Kidney epithelial cell (primary cell): ENCODE measurements at regions not wholly inside any gene's neighbourhood (a gene's known extent, or its start where the extent isn't known, plus 50 kb on each side); places are given as distances from the start of the nearest gene placed in this dataset.

ENCODE experiments used
- DNase-seq: peaks from one replicate; pipeline ENCODE4 v3.0.0-alpha.2; 2010; ENCODE audit warnings: low read depth
- H3K27me3 ChIP-seq: 2 replicates; pipeline ENCODE4 v1.6.0; 2011; ENCODE audit warnings: low read length; ENCODE audit not compliant: control insufficient read depth, insufficient read depth
- H3K36me3 ChIP-seq: 2 replicates; pipeline ENCODE4 v1.5.1; 2011; ENCODE audit warnings: low read length; ENCODE audit not compliant: control insufficient read depth, insufficient read depth
- H3K4me3 ChIP-seq: 2 replicates; pipeline ENCODE4 v1.5.1; 2011; ENCODE audit warnings: low read depth, mild to moderate bottlenecking, control low read depth, low read length
- TF ChIP-seq, protein P1 (sequence below): IDR thresholded peaks from 2 replicates; pipeline ENCODE4 v1.5.1; 2011; ENCODE audit warnings: mild to moderate bottlenecking, moderate library complexity, low read length, control low read depth, inconsistent platforms; ENCODE audit not compliant: insufficient read depth, poor library complexity, severe bottlenecking

GRCh38 chr13:91212231-91212630 is 135.3 kb upstream of the MIR17HG start:
- Histone ChIP-seq H3K27me3 (no peaks in the 10 kb centered on the region), H3K36me3 (no peaks in the 10 kb centered on the region), H3K4me3 (no peak overlapping the region)
- TF ChIP-seq, protein P1, sequence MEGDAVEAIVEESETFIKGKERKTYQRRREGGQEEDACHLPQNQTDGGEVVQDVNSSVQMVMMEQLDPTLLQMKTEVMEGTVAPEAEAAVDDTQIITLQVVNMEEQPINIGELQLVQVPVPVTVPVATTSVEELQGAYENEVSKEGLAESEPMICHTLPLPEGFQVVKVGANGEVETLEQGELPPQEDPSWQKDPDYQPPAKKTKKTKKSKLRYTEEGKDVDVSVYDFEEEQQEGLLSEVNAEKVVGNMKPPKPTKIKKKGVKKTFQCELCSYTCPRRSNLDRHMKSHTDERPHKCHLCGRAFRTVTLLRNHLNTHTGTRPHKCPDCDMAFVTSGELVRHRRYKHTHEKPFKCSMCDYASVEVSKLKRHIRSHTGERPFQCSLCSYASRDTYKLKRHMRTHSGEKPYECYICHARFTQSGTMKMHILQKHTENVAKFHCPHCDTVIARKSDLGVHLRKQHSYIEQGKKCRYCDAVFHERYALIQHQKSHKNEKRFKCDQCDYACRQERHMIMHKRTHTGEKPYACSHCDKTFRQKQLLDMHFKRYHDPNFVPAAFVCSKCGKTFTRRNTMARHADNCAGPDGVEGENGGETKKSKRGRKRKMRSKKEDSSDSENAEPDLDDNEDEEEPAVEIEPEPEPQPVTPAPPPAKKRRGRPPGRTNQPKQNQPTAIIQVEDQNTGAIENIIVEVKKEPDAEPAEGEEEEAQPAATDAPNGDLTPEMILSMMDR = no peak
- DNase-seq = no peak

- H3K4me3 ChIP-seq = no peak overlapping the region
- H3K27me3 ChIP-seq = no peaks in the 10 kb centered on the region
- H3K36me3 ChIP-seq = no peaks in the 10 kb centered on the region
- DNase-seq = no peak
- TF ChIP-seq, protein P1 = no peak
Observed at GRCh38 chr13:91214031-91214430, 133.5 kb upstream of the MIR17HG start.

GRCh38 chr13:91216928-91217700 is 130.4 kb upstream of the MIR17HG start:
- Histone ChIP-seq H3K27me3 (no peaks in the 10 kb centered on the region), H3K36me3 (no peaks in the 10 kb centered on the region), H3K4me3 (no peak overlapping the region)
- TF ChIP-seq, protein P1 = no peak
- no peak for DNase-seq

DNA sequence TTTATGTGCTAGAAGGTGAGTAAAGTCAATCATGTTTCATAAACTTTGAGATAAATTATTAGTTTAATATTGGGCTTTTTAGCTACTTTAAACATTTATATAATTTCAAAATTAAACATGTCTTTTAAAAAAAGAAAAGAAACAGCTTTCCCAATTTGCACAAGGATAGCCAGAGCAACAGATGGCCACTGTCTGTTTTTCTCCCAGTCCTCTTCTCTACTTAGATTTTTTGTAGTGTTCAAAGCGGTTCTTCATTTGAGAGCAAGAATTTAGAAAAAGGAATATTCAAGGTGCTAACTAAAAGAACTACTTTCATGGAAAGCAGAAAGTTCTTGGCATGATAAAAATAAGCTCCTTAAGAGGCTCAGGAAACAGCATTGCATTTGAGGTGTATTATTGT is 128.3 kb upstream of the MIR17HG start:
- TF ChIP-seq, protein P1 = no peak
- no peaks in the 10 kb centered on the region for H3K27me3 ChIP-seq
- no peak overlapping the region for H3K4me3 ChIP-seq
- no peaks in the 10 kb centered on the region for H3K36me3 ChIP-seq
- no peak for DNase-seq

- H3K27me3 ChIP-seq = no peaks in the 10 kb centered on the region
- no peaks in the 10 kb centered on the region for H3K36me3 ChIP-seq
- no peak overlapping the region for H3K4me3 ChIP-seq
- TF ChIP-seq, protein P1 = no peak
- no peak for DNase-seq
Observed at GRCh38 chr13:91220872-91221271, 126.6 kb upstream of the MIR17HG start.

GRCh38 chr13:91228108-91228507 is 119.4 kb upstream of the MIR17HG start:
- no peak for DNase-seq
- no peaks in the 10 kb centered on the region for H3K27me3 ChIP-seq
- TF ChIP-seq, protein P1 = no peak
- H3K36me3 ChIP-seq = no peaks in the 10 kb centered on the region
- H3K4me3 ChIP-seq = no peak overlapping the region
